SK-N-SH treated with all-trans-retinoic acid at 6 μM for 48 hours (cell line): ENCODE measurements at regions not wholly inside any gene's neighbourhood (a gene's known extent, or its start where the extent isn't known, plus 50 kb on each side); places are given as distances from the start of the nearest gene placed in this dataset.

Experiments used
- ATAC-seq: fragments of 200-7000 bp; cut with Tn5 transposase; 3 replicates; pipeline ENCODE4 v1.9.1; 2020; ENCODE audit warnings: mild to moderate bottlenecking, moderate library complexity
- ARNTL ChIP-seq: fragments of 450-650 bp; formaldehyde crosslinking; IDR thresholded peaks from 2 replicates; pipeline ENCODE4 v1.5.0; 2020; ENCODE audit warnings: low read depth, mild to moderate bottlenecking, moderate library complexity, borderline replicate concordance
- BACH2 ChIP-seq: fragments of 250-450 bp; sonication (Bioruptor Pico); IDR thresholded peaks from 2 replicates; pipeline ENCODE4 v1.9.0; 2021; ENCODE audit warnings: mild to moderate bottlenecking, borderline replicate concordance
- CREB5 ChIP-seq: fragments of 250-450 bp; sonication (Bioruptor Pico); IDR thresholded peaks from 2 replicates; pipeline ENCODE4 v1.5.1; 2020; ENCODE audit warnings: low read depth, mild to moderate bottlenecking, moderate library complexity
- CSDC2 ChIP-seq: fragments of 250-450 bp; sonication (Bioruptor Pico); IDR thresholded peaks from 2 replicates; pipeline ENCODE4 v1.5.0; 2020; ENCODE audit warnings: mild to moderate bottlenecking, moderate library complexity
- CSRNP3 ChIP-seq: fragments of 250-450 bp; sonication (Bioruptor Pico); IDR thresholded peaks from 2 replicates; pipeline ENCODE4 v1.5.1; 2021; ENCODE audit warnings: mild to moderate bottlenecking, moderate library complexity
- ESRRG ChIP-seq: fragments of 250-450 bp; sonication (Bioruptor Pico); IDR thresholded peaks from 2 replicates; pipeline ENCODE4 v1.6.1; 2021; ENCODE audit warnings: mild to moderate bottlenecking
- GLIS3 ChIP-seq: fragments of 250-450 bp; sonication (Bioruptor Pico); IDR thresholded peaks from 2 replicates; pipeline ENCODE4 v1.5.0; 2020; ENCODE audit warnings: mild to moderate bottlenecking, moderate library complexity
- ISL1 ChIP-seq: fragments of 250-450 bp; sonication (Bioruptor Pico); IDR thresholded peaks from 2 replicates; pipeline ENCODE4 v2.1.2; 2022; ENCODE audit warnings: mild to moderate bottlenecking, moderate library complexity
- OSR1 ChIP-seq: fragments of 250-450 bp; sonication (Bioruptor Pico); IDR thresholded peaks from 2 replicates; pipeline ENCODE4 v1.8.0; 2022; ENCODE audit warnings: moderate library complexity, mild to moderate bottlenecking, inconsistent platforms
- PPARA ChIP-seq: fragments of 250-450 bp; sonication (Bioruptor Pico); IDR thresholded peaks from 2 replicates; pipeline ENCODE4 v1.5.0; 2020; ENCODE audit warnings: mild to moderate bottlenecking, borderline replicate concordance
- RARB ChIP-seq: fragments of 250-450 bp; sonication (Bioruptor Pico); IDR thresholded peaks from 2 replicates; pipeline ENCODE4 v1.8.0; 2021; ENCODE audit warnings: mild to moderate bottlenecking, moderate library complexity
- SNAI2 ChIP-seq: fragments of 250-450 bp; sonication (Bioruptor Pico); IDR thresholded peaks from 2 replicates; pipeline ENCODE4 v1.5.0; 2020; ENCODE audit warnings: mild to moderate bottlenecking, moderate library complexity
- TCF4 ChIP-seq: fragments of 250-450 bp; sonication (Bioruptor Pico); IDR thresholded peaks from 2 replicates; pipeline ENCODE4 v1.8.0; 2021; ENCODE audit warnings: mild to moderate bottlenecking, moderate library complexity, borderline replicate concordance
- TOX ChIP-seq: fragments of 250-450 bp; sonication (Bioruptor Pico); IDR thresholded peaks from 2 replicates; pipeline ENCODE4 v1.8.0; 2021; ENCODE audit warnings: mild to moderate bottlenecking, moderate library complexity, borderline replicate concordance
- ZC3H10 ChIP-seq: fragments of 250-450 bp; sonication (Bioruptor Pico); IDR thresholded peaks from 2 replicates; pipeline ENCODE4 v1.5.1; 2021; ENCODE audit warnings: mild to moderate bottlenecking, moderate library complexity
- ZFP3 ChIP-seq: fragments of 250-450 bp; sonication (Bioruptor Pico); IDR thresholded peaks from 2 replicates; pipeline ENCODE4 v1.5.0; 2020; ENCODE audit warnings: mild to moderate bottlenecking, moderate library complexity
- ZFP30 ChIP-seq: fragments of 450-650 bp; formaldehyde crosslinking; IDR thresholded peaks from 2 replicates; pipeline ENCODE4 v1.5.0; 2022; ENCODE audit warnings: mild to moderate bottlenecking, moderate library complexity
- ZNF565 ChIP-seq: fragments of 450-650 bp; formaldehyde crosslinking; conservative IDR thresholded peaks from 2 replicates; pipeline ENCODE4 v1.5.0; 2020; ENCODE audit warnings: low read depth, mild to moderate bottlenecking, moderate library complexity
- ZNF70 ChIP-seq: fragments of 450-650 bp; formaldehyde crosslinking; IDR thresholded peaks from 2 replicates; pipeline ENCODE4 v1.5.0; 2020; ENCODE audit warnings: mild to moderate bottlenecking, moderate library complexity
- ZNF8 ChIP-seq: fragments of 450-650 bp; formaldehyde crosslinking; IDR thresholded peaks from 2 replicates; pipeline ENCODE4 v1.5.0; 2020; ENCODE audit warnings: mild to moderate bottlenecking, moderate library complexity
- TF ChIP-seq, protein P1 (sequence below): fragments of 250-450 bp; sonication (Bioruptor Pico); IDR thresholded peaks from 2 replicates; pipeline ENCODE4 v1.8.0; 2021; ENCODE audit warnings: low read depth, mild to moderate bottlenecking, moderate library complexity, borderline replicate concordance

- TF ChIP-seq PPARA (CRISPR knock-in tag), result no peak
- TF ChIP-seq ZFP3 (CRISPR knock-in tag), result no peak
- TF ChIP-seq SNAI2 (CRISPR knock-in tag), result no peak
- TF ChIP-seq OSR1 (CRISPR knock-in tag), result no peak
- TF ChIP-seq ZNF70, result no peak
- ATAC-seq, result peak; percentile 32; the same call in 1 of the 3 replicates
Observed at GRCh38 chr5:34494111-34494755, 161.9 kb upstream of the RAI14 start.

DNA sequence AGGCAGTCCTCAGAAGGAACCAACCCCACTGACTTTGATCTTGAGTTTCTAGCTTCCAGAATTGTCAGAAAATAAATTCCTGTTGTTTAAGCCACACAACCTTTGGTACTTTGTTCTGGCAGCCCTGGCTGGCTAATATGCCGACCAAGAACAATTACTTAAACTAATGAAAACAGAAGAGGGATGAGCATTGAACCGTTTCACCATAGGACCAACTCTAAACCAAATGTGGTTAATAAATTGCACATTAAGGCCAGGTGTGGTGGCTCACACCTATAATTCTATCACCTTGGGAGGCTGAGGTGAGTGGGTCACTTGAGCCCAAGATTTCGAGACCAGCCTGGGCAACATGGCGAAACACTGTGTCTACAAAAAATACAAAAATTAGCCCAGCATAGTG, 160.9 kb upstream of the RAI14 start:
- ATAC-seq, result no peak

GRCh38 chr5:34496260-34496691, 159.9 kb upstream of the RAI14 start:
- TF ChIP-seq GLIS3 (CRISPR knock-in tag) (no peak), CSDC2 (CRISPR knock-in tag) (no peak), ZFP3 (CRISPR knock-in tag) (no peak), ZNF8 (CRISPR knock-in tag) (no peak), ZNF565 (no peak), OSR1 (CRISPR knock-in tag) (no peak), BACH2 (CRISPR knock-in tag) (no peak), ZNF70 (no peak), ARNTL (CRISPR knock-in tag) (no peak), TCF4 (CRISPR knock-in tag) (no peak), CSRNP3 (CRISPR knock-in tag) (no peak), ZC3H10 (CRISPR knock-in tag) (no peak), ISL1 (no peak), ESRRG (no peak), TOX (CRISPR knock-in tag) (no peak)
- peak; percentile 79 for ATAC-seq

More for the DNA sequence above, 160.9 kb upstream of the RAI14 start:
- TF ChIP-seq ZNF8 (CRISPR knock-in tag), result no peak

DNA sequence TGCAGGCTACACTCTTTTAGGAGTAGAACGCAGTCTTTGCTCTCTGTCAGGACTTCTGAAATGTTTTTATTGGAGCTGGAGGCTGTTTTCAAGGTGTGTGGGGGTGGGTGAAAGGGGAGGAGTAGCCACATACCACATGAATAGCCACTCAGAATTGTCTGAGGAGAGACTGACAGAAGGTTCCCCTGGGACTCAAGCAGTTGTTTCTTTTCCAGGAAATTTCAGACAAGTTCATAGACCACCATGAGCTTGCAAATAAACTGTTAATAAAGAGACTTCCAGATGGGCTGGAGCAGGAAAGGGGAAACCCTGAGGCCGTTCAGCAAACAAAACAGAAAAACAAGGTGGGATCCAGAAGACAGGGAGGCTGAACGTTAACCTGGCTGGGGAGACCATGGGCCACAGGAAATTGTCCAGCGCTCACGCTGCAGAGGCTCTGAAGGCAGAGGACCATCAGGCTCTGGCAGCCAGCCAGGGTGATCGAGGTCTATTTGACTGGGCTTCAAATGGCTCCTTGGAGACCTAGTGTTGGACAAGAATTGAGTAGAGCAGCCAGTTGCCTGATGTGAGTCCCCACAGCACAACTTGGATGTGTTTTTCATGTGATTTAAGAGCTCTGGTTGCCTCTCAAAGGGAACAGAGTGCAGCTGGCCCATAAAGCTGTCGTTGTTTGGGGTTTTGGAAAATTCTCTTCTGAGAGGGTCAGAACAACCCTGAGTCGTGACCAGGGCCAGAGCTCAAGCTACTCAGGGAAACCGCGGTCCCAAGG, 159.2 kb upstream of the RAI14 start:
- no peak for TF ChIP-seq ARNTL (CRISPR knock-in tag)
- no peak for TF ChIP-seq ISL1
- no peak for TF ChIP-seq OSR1 (CRISPR knock-in tag)
- TF ChIP-seq ZC3H10 (CRISPR knock-in tag), result no peak
- no peak for TF ChIP-seq RARB (CRISPR knock-in tag)
- no peak for TF ChIP-seq CSRNP3 (CRISPR knock-in tag)
- no peak for TF ChIP-seq BACH2 (CRISPR knock-in tag)
- TF ChIP-seq ZFP30 (CRISPR knock-in tag), result no peak
- TF ChIP-seq ZNF70, result no peak
- TF ChIP-seq, protein P1, sequence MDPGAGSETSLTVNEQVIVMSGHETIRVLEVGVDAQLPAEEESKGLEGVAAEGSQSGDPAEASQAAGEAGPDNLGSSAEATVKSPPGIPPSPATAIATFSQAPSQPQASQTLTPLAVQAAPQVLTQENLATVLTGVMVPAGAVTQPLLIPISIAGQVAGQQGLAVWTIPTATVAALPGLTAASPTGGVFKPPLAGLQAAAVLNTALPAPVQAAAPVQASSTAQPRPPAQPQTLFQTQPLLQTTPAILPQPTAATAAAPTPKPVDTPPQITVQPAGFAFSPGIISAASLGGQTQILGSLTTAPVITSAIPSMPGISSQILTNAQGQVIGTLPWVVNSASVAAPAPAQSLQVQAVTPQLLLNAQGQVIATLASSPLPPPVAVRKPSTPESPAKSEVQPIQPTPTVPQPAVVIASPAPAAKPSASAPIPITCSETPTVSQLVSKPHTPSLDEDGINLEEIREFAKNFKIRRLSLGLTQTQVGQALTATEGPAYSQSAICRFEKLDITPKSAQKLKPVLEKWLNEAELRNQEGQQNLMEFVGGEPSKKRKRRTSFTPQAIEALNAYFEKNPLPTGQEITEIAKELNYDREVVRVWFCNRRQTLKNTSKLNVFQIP (CRISPR knock-in tag), result no peak
- no peak for TF ChIP-seq ESRRG
- ATAC-seq, result no peak

GRCh38 chr5:34497470-34497808, 158.7 kb upstream of the RAI14 start:
- no peak for TF ChIP-seq TOX (CRISPR knock-in tag)
- no peak for TF ChIP-seq ZFP3 (CRISPR knock-in tag)
- TF ChIP-seq CREB5 (CRISPR knock-in tag), result no peak
- no peak for TF ChIP-seq ZFP30 (CRISPR knock-in tag)
- TF ChIP-seq SNAI2 (CRISPR knock-in tag), result no peak
- TF ChIP-seq ESRRG, result no peak
- no peak for TF ChIP-seq ARNTL (CRISPR knock-in tag)
- no peak for TF ChIP-seq ZNF70
- ATAC-seq, result no peak
